Smooth muscle cell (in vitro differentiated cells): ENCODE measurements at regions not wholly inside any gene's neighbourhood (a gene's known extent, or its start where the extent isn't known, plus 50 kb on each side); places are given as distances from the start of the nearest gene placed in this dataset.
A peak's percentile ranks its signal among the peaks of the same experiment; 100 is the strongest.
"Not testable (repeated sequence)": the region's sequence is repeated elsewhere in the genome, so short reads cannot be mapped to it uniquely, and the experiment has no call there.

Experiments
- DNase-seq: peaks from one replicate; lab custom pipeline; 2025; ENCODE audit not compliant: unreplicated experiment; lab: John Stamatoyannopoulos, UW
- H2AFZ ChIP-seq: fragments of 200-600 bp; sonication (generic); 2 replicates; pipeline ENCODE4 v1.6.0; 2016; ENCODE audit warnings: antibody characterized with exemption, low read depth, mild to moderate bottlenecking
- H3F3A ChIP-seq: fragments of 200-600 bp; sonication (generic); 2 replicates; pipeline ENCODE4 v1.6.0; 2017; ENCODE audit warnings: antibody characterized with exemption, low read depth
- H3K27ac ChIP-seq: fragments of 200-600 bp; sonication (generic); 2 replicates; pipeline ENCODE4 v1.5.1; 2016; ENCODE audit warnings: low read depth, mild to moderate bottlenecking
- H3K27me3 ChIP-seq: fragments of 200-600 bp; sonication (generic); 2 replicates; pipeline ENCODE4 v1.6.1; 2016; ENCODE audit warnings: low read depth, mild to moderate bottlenecking
- H3K36me3 ChIP-seq: fragments of 200-600 bp; sonication (generic); 2 replicates; pipeline ENCODE4 v1.5.1; 2016; ENCODE audit warnings: low read depth
- H3K4me1 ChIP-seq: fragments of 200-600 bp; sonication (generic); 2 replicates; pipeline ENCODE4 v1.5.1; 2016; ENCODE audit warnings: low read depth
- H3K4me2 ChIP-seq: fragments of 200-600 bp; sonication (generic); 2 replicates; pipeline ENCODE4 v1.6.0; 2016; ENCODE audit warnings: mild to moderate bottlenecking
- H3K4me3 ChIP-seq: fragments of 200-600 bp; sonication (generic); 2 replicates; pipeline ENCODE4 v1.5.1; 2016; ENCODE audit warnings: mild to moderate bottlenecking
- H3K79me2 ChIP-seq: fragments of 200-600 bp; sonication (generic); 2 replicates; pipeline ENCODE4 v1.6.0; 2016; ENCODE audit warnings: low read depth, mild to moderate bottlenecking
- H3K9ac ChIP-seq: fragments of 200-600 bp; sonication (generic); 2 replicates; pipeline ENCODE4 v1.6.0; 2016; ENCODE audit warnings: low read depth
- H3K9me3 ChIP-seq: fragments of 200-600 bp; sonication (generic); replicated peaks from 2 replicates; pipeline ENCODE4 v1.5.1; 2016; ENCODE audit warnings: low read depth
- H4K20me1 ChIP-seq: fragments of 200-600 bp; sonication (generic); 2 replicates; pipeline ENCODE4 v1.6.0; 2016; ENCODE audit warnings: low read depth
- CTCF ChIP-seq: fragments of 200-600 bp; sonication (generic); IDR thresholded peaks from 2 replicates; pipeline ENCODE4 v1.5.1; 2017; ENCODE audit warnings: borderline replicate concordance, mild to moderate bottlenecking, antibody characterized with exemption; ENCODE audit not compliant: insufficient read depth, poor library complexity, severe bottlenecking
- WGBS: methylation state at CpG from one replicate; pipeline ENCODE4 v1.1.7; 2016; ENCODE audit warnings: low lambda C conversion rate; 5-methylcytosine and 5-hydroxymethylcytosine counted together

- 98% methylated on average over 3 of the region's 3 CpGs for WGBS
- Histone ChIP-seq H2AFZ (no peak overlapping the region), H3K36me3 (no peaks in the 10 kb centered on the region), H3K9me3 (no peaks in the 10 kb centered on the region), H3K4me2 (no peak overlapping the region), H3K4me1 (no peaks in the 10 kb centered on the region), H3K9ac (no peak overlapping the region), H3K27me3 (no peaks in the 10 kb centered on the region), H4K20me1 (no peaks in the 10 kb centered on the region), H3K79me2 (no peaks in the 10 kb centered on the region), H3K27ac (no peak overlapping the region), H3K4me3 (no peak overlapping the region), H3F3A (no peaks in the 10 kb centered on the region)
- no peak for DNase-seq
- TF ChIP-seq CTCF = no peak
Observed at GRCh38 chr21:27033471-27033870, 66.6 kb upstream of the ADAMTS5 start.

GRCh38 chr21:27026501-27026900, 59.6 kb upstream of the ADAMTS5 start:
- H3K4me1 ChIP-seq = no peaks in the 10 kb centered on the region
- no peaks in the 10 kb centered on the region for H3K9me3 ChIP-seq
- H3K4me2 ChIP-seq = no peak overlapping the region
- H3K79me2 ChIP-seq = no peaks in the 10 kb centered on the region
- no peaks in the 10 kb centered on the region for H3K36me3 ChIP-seq
- H3F3A ChIP-seq = peaks cover 4% of the 10 kb centered on the region
- H3K27me3 ChIP-seq = no peaks in the 10 kb centered on the region
- TF ChIP-seq CTCF = no peak
- H3K4me3 ChIP-seq = no peak overlapping the region
- no peak for DNase-seq
- H4K20me1 ChIP-seq = no peaks in the 10 kb centered on the region
- H3K27ac ChIP-seq = no peak overlapping the region
- 6% methylated on average over 1 of the region's 1 CpG for WGBS
- no peak overlapping the region for H3K9ac ChIP-seq
- H2AFZ ChIP-seq = peak overlapping the region; percentile 42

- 21% methylated on average over 10 of the region's 10 CpGs for WGBS
- H4K20me1 ChIP-seq = not testable (repeated sequence)
Observed at GRCh38 chr21:27025708-27026107, 58.8 kb upstream of the ADAMTS5 start.

GRCh38 chr21:27024971-27025370, 58.1 kb upstream of the ADAMTS5 start:
- Histone ChIP-seq H3K9me3 (no peaks in the 10 kb centered on the region), H3K36me3 (no peaks in the 10 kb centered on the region), H3K4me1 (no peaks in the 10 kb centered on the region), H3K4me3 (no peak overlapping the region), H3K79me2 (no peaks in the 10 kb centered on the region), H4K20me1 (no peaks in the 10 kb centered on the region), H3K27ac (peak overlapping the region; percentile 42), H3K27me3 (no peaks in the 10 kb centered on the region), H3K4me2 (peak overlapping the region; percentile 52), H3F3A (peaks cover 4% of the 10 kb centered on the region), H3K9ac (no peak overlapping the region), H2AFZ (peak overlapping the region; percentile 51)
- 52% methylated on average over 1 of the region's 1 CpG for WGBS
- no peak for TF ChIP-seq CTCF
- no peak for DNase-seq

More at GRCh38 chr21:27025708-27026107, 58.8 kb upstream of the ADAMTS5 start:
- H3F3A ChIP-seq, DNase-seq, H3K79me2 ChIP-seq, H3K9ac ChIP-seq, H3K36me3 ChIP-seq, H3K4me2 ChIP-seq, H3K4me1 ChIP-seq, H3K9me3 ChIP-seq, H3K27me3 ChIP-seq, H3K4me3 ChIP-seq: not testable (repeated sequence)
- Histone ChIP-seq H3K27ac (peak overlapping the region; percentile 42), H2AFZ (peak overlapping the region; percentile 51)
